ENCODE measurements at regions not wholly inside any gene's neighbourhood (a gene's known extent, or its start where the extent isn't known, plus 50 kb on each side); places are given as distances from the start of the nearest gene placed in this dataset.

DNA sequence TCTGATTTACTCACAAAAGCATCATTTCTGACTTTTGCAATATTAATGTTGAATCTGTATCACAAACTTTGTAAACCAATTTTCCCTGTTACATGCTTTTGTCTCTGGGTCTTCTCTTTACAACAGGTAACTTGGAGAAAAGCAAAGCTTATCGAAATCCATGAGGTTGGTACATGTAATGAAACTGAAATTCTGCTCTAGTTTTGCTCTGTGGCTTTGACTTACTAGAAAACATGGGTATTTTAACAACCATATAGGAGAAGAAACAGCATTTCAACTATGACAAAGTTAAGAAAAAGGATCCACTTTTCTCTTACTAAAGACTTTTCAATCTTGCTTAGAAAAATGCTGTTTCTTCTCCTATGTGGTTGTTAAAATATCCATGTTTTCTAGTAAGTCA, 645.8 kb downstream of the STIM2 start:
- H3K4me3 ChIP-seq (replicated peaks in 1 of 2; ENCODE audit: low read depth in 2 of 2, low read length in 2 of 2) = no peak overlapping the region
- TF ChIP-seq, protein P1, sequence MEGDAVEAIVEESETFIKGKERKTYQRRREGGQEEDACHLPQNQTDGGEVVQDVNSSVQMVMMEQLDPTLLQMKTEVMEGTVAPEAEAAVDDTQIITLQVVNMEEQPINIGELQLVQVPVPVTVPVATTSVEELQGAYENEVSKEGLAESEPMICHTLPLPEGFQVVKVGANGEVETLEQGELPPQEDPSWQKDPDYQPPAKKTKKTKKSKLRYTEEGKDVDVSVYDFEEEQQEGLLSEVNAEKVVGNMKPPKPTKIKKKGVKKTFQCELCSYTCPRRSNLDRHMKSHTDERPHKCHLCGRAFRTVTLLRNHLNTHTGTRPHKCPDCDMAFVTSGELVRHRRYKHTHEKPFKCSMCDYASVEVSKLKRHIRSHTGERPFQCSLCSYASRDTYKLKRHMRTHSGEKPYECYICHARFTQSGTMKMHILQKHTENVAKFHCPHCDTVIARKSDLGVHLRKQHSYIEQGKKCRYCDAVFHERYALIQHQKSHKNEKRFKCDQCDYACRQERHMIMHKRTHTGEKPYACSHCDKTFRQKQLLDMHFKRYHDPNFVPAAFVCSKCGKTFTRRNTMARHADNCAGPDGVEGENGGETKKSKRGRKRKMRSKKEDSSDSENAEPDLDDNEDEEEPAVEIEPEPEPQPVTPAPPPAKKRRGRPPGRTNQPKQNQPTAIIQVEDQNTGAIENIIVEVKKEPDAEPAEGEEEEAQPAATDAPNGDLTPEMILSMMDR (IDR thresholded peaks at IDR 0.05; ENCODE audit: low read depth, low read length) = no peak

GRCh38 chr4:27514711-27515110, 654.1 kb downstream of the STIM2 start:
- TF ChIP-seq, protein P1 (IDR thresholded peaks at IDR 0.05; ENCODE audit: low read depth, low read length) = no peak
- no peak for DNase-seq (ENCODE audit: low read depth in 2 of 2)
- H3K4me3 ChIP-seq (replicated peaks in 1 of 2; ENCODE audit: low read depth in 2 of 2, low read length in 2 of 2) = no peak overlapping the region

More for the DNA sequence above, 645.8 kb downstream of the STIM2 start:
- no peak for DNase-seq (ENCODE audit: low read depth in 2 of 2)

DNA sequence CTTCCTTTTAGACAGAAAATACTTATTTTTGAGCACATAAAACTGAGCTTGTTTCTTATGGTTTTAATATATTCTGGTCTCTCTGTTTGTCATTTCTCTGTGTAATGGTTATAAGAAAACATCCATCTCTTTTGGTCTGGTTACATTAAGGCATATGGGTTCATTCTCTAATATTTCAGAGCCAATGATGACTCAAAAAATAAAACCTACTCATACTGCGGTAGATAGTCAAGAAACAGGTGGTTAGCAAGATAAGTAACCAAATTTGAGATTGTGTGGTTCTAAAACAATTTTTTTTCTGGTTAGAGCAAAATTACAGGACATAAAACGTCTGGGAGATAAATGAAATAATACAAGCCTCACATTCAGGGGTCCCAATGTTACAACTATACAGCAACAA, 654.5 kb downstream of the STIM2 start:
- no peak overlapping the region for H3K4me3 ChIP-seq (replicated peaks in 1 of 2; ENCODE audit: low read depth in 2 of 2, low read length in 2 of 2)
- TF ChIP-seq, protein P1 (IDR thresholded peaks at IDR 0.05; ENCODE audit: low read depth, low read length) = no peak
- no peak for DNase-seq (ENCODE audit: low read depth in 2 of 2)

GRCh38 chr4:27518876-27519275, 658.2 kb downstream of the STIM2 start:
- TF ChIP-seq, protein P1 (IDR thresholded peaks at IDR 0.05; ENCODE audit: low read depth, low read length) = no peak
- DNase-seq (ENCODE audit: low read depth in 2 of 2) = no peak
- no peak overlapping the region for H3K4me3 ChIP-seq (replicated peaks in 1 of 2; ENCODE audit: low read depth in 2 of 2, low read length in 2 of 2)

- H3K4me3 ChIP-seq (replicated peaks in 1 of 2; ENCODE audit: low read depth in 2 of 2, low read length in 2 of 2) = no peak overlapping the region
- no peak for DNase-seq (ENCODE audit: low read depth in 2 of 2)
- TF ChIP-seq, protein P1 (IDR thresholded peaks at IDR 0.05; ENCODE audit: low read depth, low read length) = no peak
These were observed 663.6 kb downstream of the STIM2 start for GRCh38 chr4:27524224-27524623.

- TF ChIP-seq, protein P1 (IDR thresholded peaks at IDR 0.05; ENCODE audit: low read depth, low read length) = no peak
- no peak overlapping the region for H3K4me3 ChIP-seq (replicated peaks in 1 of 2; ENCODE audit: low read depth in 2 of 2, low read length in 2 of 2)
- no peak for DNase-seq (ENCODE audit: low read depth in 2 of 2)
These were observed 673.8 kb downstream of the STIM2 start for GRCh38 chr4:27534488-27534887.

- H3K4me3 ChIP-seq (replicated peaks in 1 of 2; ENCODE audit: low read depth in 2 of 2, low read length in 2 of 2) = no peak overlapping the region
- TF ChIP-seq, protein P1 (IDR thresholded peaks at IDR 0.05; ENCODE audit: low read depth, low read length) = no peak
- no peak for DNase-seq (ENCODE audit: low read depth in 2 of 2)
These were observed 707.8 kb downstream of the STIM2 start for GRCh38 chr4:27568236-27568951.

Data from cardiac fibroblast (primary cell).